Activated CD4-positive, alpha-beta memory T cell treated with anti-CD3 and anti-CD28 coated beads for 36 hours (primary cell): ENCODE measurements at regions not wholly inside any gene's neighbourhood (a gene's known extent, or its start where the extent isn't known, plus 50 kb on each side); places are given as distances from the start of the nearest gene placed in this dataset.

Source experiments
- CTCF ChIA-PET: fragments of 350-600 bp; sonication (Branson Sonifier 250); formaldehyde crosslinking; loops from one replicate; lab custom pipeline; 2021; ENCODE audit warnings: antibody characterized with exemption, inconsistent platforms; lab: Charles Lee
- POLR2A ChIA-PET: fragments of 350-600 bp; sonication (Branson Sonifier 250); formaldehyde crosslinking; loops from one replicate; lab custom pipeline; 2021; ENCODE audit warnings: antibody characterized with exemption; lab: Charles Lee
- DNase-seq: peaks from one replicate; pipeline ENCODE4 v3.0.0-alpha.2; 2020
- H3K27ac Mint-ChIP-seq: one replicate; pipeline ENCODE4 v1.8.0; 2021; ENCODE audit warnings: mixed read lengths
- H3K27me3 Mint-ChIP-seq: one replicate; pipeline ENCODE4 v1.8.0; 2021; ENCODE audit warnings: mixed read lengths
- H3K36me3 Mint-ChIP-seq: one replicate; pipeline ENCODE4 v1.8.0; 2021; ENCODE audit warnings: mixed read lengths
- H3K4me1 Mint-ChIP-seq: one replicate; pipeline ENCODE4 v1.8.0; 2021; ENCODE audit warnings: low read depth, mixed read lengths
- H3K4me3 Mint-ChIP-seq: one replicate; pipeline ENCODE4 v1.8.0; 2021; ENCODE audit warnings: mild to moderate bottlenecking, mixed read lengths
- H3K9me3 Mint-ChIP-seq: one replicate; pipeline ENCODE4 v1.8.0; 2021; ENCODE audit warnings: mixed read lengths
- intact Hi-C: fragments of 100-400 bp; cut with micrococcal nuclease; formaldehyde crosslinking; loops from one replicate; pipeline ENCODE4 v1.15.1; 2023

- Mint-ChIP-seq H3K36me3 (no peaks in the 10 kb centered on the region), H3K9me3 (no peaks in the 10 kb centered on the region), H3K4me1 (no peaks in the 10 kb centered on the region), H3K27me3 (no peaks in the 10 kb centered on the region), H3K4me3 (no peak overlapping the region), H3K27ac (no peak overlapping the region)
- ChIA-PET POLR2A (no interaction called here), CTCF (no interaction called here)
- no peak for DNase-seq
- intact Hi-C loops = no loop called here
Observed at GRCh38 chr1:191852907-191853306, 305.4 kb upstream of the RGS18 start.

- H3K9me3 Mint-ChIP-seq = peaks cover 10% of the 10 kb centered on the region
- ChIA-PET POLR2A (no interaction called here), CTCF (no interaction called here)
- H3K27me3 Mint-ChIP-seq = no peaks in the 10 kb centered on the region
- no peak for DNase-seq
- no peak overlapping the region for H3K4me3 Mint-ChIP-seq
- H3K27ac Mint-ChIP-seq = no peak overlapping the region
- intact Hi-C loops = no loop called here
- H3K4me1 Mint-ChIP-seq = no peaks in the 10 kb centered on the region
- no peaks in the 10 kb centered on the region for H3K36me3 Mint-ChIP-seq
Observed at GRCh38 chr1:191857600-191857999, 300.7 kb upstream of the RGS18 start.

GRCh38 chr1:191865479-191865878 lies 292.8 kb upstream of the RGS18 start:
- Mint-ChIP-seq H3K27me3 (no peaks in the 10 kb centered on the region), H3K9me3 (peaks cover 30% of the 10 kb centered on the region), H3K36me3 (no peaks in the 10 kb centered on the region), H3K4me1 (no peaks in the 10 kb centered on the region), H3K27ac (no peak overlapping the region), H3K4me3 (no peak overlapping the region)
- intact Hi-C loops = no loop called here
- DNase-seq = no peak
- ChIA-PET POLR2A (no interaction called here), CTCF (no interaction called here)

- peaks cover 25% of the 10 kb centered on the region for H3K9me3 Mint-ChIP-seq
- intact Hi-C loops = no loop called here
- ChIA-PET POLR2A (no interaction called here), CTCF (no interaction called here)
- H3K4me1 Mint-ChIP-seq = no peaks in the 10 kb centered on the region
- no peak for DNase-seq
- H3K4me3 Mint-ChIP-seq = no peak overlapping the region
- no peaks in the 10 kb centered on the region for H3K36me3 Mint-ChIP-seq
- H3K27me3 Mint-ChIP-seq = no peaks in the 10 kb centered on the region
- no peak overlapping the region for H3K27ac Mint-ChIP-seq
Observed at GRCh38 chr1:191866155-191866554, 292.1 kb upstream of the RGS18 start.

GRCh38 chr1:191869790-191870312 lies 288.4 kb upstream of the RGS18 start:
- Mint-ChIP-seq H3K27ac (no peak overlapping the region), H3K4me3 (no peak overlapping the region), H3K27me3 (no peaks in the 10 kb centered on the region), H3K4me1 (no peaks in the 10 kb centered on the region), H3K36me3 (no peaks in the 10 kb centered on the region), H3K9me3 (peaks cover 11% of the 10 kb centered on the region)
- no peak for DNase-seq
- ChIA-PET CTCF (no interaction called here), POLR2A (no interaction called here)
- intact Hi-C loops = no loop called here

- Mint-ChIP-seq H3K9me3 (peaks cover 6% of the 10 kb centered on the region), H3K4me1 (no peaks in the 10 kb centered on the region), H3K27me3 (no peaks in the 10 kb centered on the region), H3K27ac (no peak overlapping the region), H3K36me3 (no peaks in the 10 kb centered on the region), H3K4me3 (no peak overlapping the region)
- ChIA-PET POLR2A (no interaction called here), CTCF (no interaction called here)
- intact Hi-C loops = no loop called here
- DNase-seq = no peak
Observed at GRCh38 chr1:191870490-191870889, 287.8 kb upstream of the RGS18 start.

GRCh38 chr1:191875994-191876393 lies 282.3 kb upstream of the RGS18 start:
- H3K27me3 Mint-ChIP-seq = no peaks in the 10 kb centered on the region
- intact Hi-C loops = no loop called here
- no peaks in the 10 kb centered on the region for H3K4me1 Mint-ChIP-seq
- no peak for DNase-seq
- ChIA-PET POLR2A (no interaction called here), CTCF (no interaction called here)
- H3K9me3 Mint-ChIP-seq = peaks cover 5% of the 10 kb centered on the region
- no peaks in the 10 kb centered on the region for H3K36me3 Mint-ChIP-seq
- H3K4me3 Mint-ChIP-seq = no peak overlapping the region
- H3K27ac Mint-ChIP-seq = no peak overlapping the region

- CTCF ChIA-PET = no interaction called here
- H3K36me3 Mint-ChIP-seq = no peaks in the 10 kb centered on the region
- POLR2A ChIA-PET = no interaction called here
- H3K4me1 Mint-ChIP-seq = no peaks in the 10 kb centered on the region
- H3K4me3 Mint-ChIP-seq = no peak overlapping the region
- H3K27me3 Mint-ChIP-seq = no peaks in the 10 kb centered on the region
- intact Hi-C loops = no loop called here
- no peak for DNase-seq
- H3K9me3 Mint-ChIP-seq = peaks cover 5% of the 10 kb centered on the region
- no peak overlapping the region for H3K27ac Mint-ChIP-seq
Observed at GRCh38 chr1:191876631-191877030, 281.6 kb upstream of the RGS18 start.

GRCh38 chr1:191882870-191883269 lies 275.4 kb upstream of the RGS18 start:
- intact Hi-C loops = no loop called here
- H3K27ac Mint-ChIP-seq = no peak overlapping the region
- no peaks in the 10 kb centered on the region for H3K4me1 Mint-ChIP-seq
- ChIA-PET CTCF (no interaction called here), POLR2A (no interaction called here)
- H3K4me3 Mint-ChIP-seq = no peak overlapping the region
- no peaks in the 10 kb centered on the region for H3K9me3 Mint-ChIP-seq
- no peaks in the 10 kb centered on the region for H3K36me3 Mint-ChIP-seq
- no peak for DNase-seq
- H3K27me3 Mint-ChIP-seq = no peaks in the 10 kb centered on the region

GRCh38 chr1:191886977-191887376 lies 271.3 kb upstream of the RGS18 start:
- Mint-ChIP-seq H3K4me1 (no peaks in the 10 kb centered on the region), H3K36me3 (no peaks in the 10 kb centered on the region), H3K27me3 (no peaks in the 10 kb centered on the region), H3K27ac (no peak overlapping the region), H3K9me3 (no peaks in the 10 kb centered on the region), H3K4me3 (no peak overlapping the region)
- intact Hi-C loops = no loop called here
- no peak for DNase-seq
- POLR2A ChIA-PET = no interaction called here
- CTCF ChIA-PET = no interaction called here

- POLR2A ChIA-PET = no interaction called here
- Mint-ChIP-seq H3K4me1 (no peaks in the 10 kb centered on the region), H3K27me3 (no peaks in the 10 kb centered on the region), H3K9me3 (no peaks in the 10 kb centered on the region), H3K4me3 (no peak overlapping the region), H3K27ac (no peak overlapping the region), H3K36me3 (no peaks in the 10 kb centered on the region)
- DNase-seq = no peak
- CTCF ChIA-PET = no interaction called here
- intact Hi-C loops = no loop called here
Observed at GRCh38 chr1:191888996-191889622, 269.2 kb upstream of the RGS18 start.

GRCh38 chr1:191889623-191890003 lies 268.6 kb upstream of the RGS18 start:
- Mint-ChIP-seq H3K27ac (no peak overlapping the region), H3K27me3 (no peaks in the 10 kb centered on the region), H3K4me3 (no peak overlapping the region), H3K9me3 (no peaks in the 10 kb centered on the region), H3K4me1 (no peaks in the 10 kb centered on the region), H3K36me3 (no peaks in the 10 kb centered on the region)
- intact Hi-C loops = no loop called here
- ChIA-PET CTCF (no interaction called here), POLR2A (no interaction called here)
- DNase-seq = no peak

GRCh38 chr1:191890433-191891088 lies 267.7 kb upstream of the RGS18 start:
- intact Hi-C loops = no loop called here
- H3K27me3 Mint-ChIP-seq = no peaks in the 10 kb centered on the region
- no peaks in the 10 kb centered on the region for H3K4me1 Mint-ChIP-seq
- no peaks in the 10 kb centered on the region for H3K9me3 Mint-ChIP-seq
- no peak overlapping the region for H3K27ac Mint-ChIP-seq
- H3K36me3 Mint-ChIP-seq = no peaks in the 10 kb centered on the region
- POLR2A ChIA-PET = no interaction called here
- CTCF ChIA-PET = no interaction called here
- H3K4me3 Mint-ChIP-seq = no peak overlapping the region
- no peak for DNase-seq
